ENCODE measurements at regions not wholly inside any gene's neighbourhood (a gene's known extent, or its start where the extent isn't known, plus 50 kb on each side); places are given as distances from the start of the nearest gene placed in this dataset.

GRCh38 chr9:106701611-106702010 is 161.4 kb upstream of the ZNF462 start:
- intact Hi-C loops (cut with DNase I, micrococcal nuclease): no loop called here
- no peak overlapping the region for H3K4me3 Mint-ChIP-seq
- ChIA-PET CTCF (no interaction called here), POLR2A (no interaction called here)
- H3K4me1 Mint-ChIP-seq: no peaks in the 10 kb centered on the region
- ATAC-seq (no peak), DNase-seq (no peak)
- no peaks in the 10 kb centered on the region for H3K36me3 Mint-ChIP-seq (ENCODE audit: low read depth)
- H3K9me3 Mint-ChIP-seq (ENCODE audit: low read depth): peaks cover 4% of the 10 kb centered on the region
- H3K27me3 Mint-ChIP-seq: no peaks in the 10 kb centered on the region
- H3K27ac Mint-ChIP-seq: no peak overlapping the region

GRCh38 chr9:106704056-106704615 is 158.8 kb upstream of the ZNF462 start:
- intact Hi-C loops (cut with DNase I, micrococcal nuclease): no loop called here
- ATAC-seq: no peak
- no peak overlapping the region for H3K4me3 Mint-ChIP-seq
- H3K27me3 Mint-ChIP-seq: no peaks in the 10 kb centered on the region
- DNase-seq: no peak
- H3K36me3 Mint-ChIP-seq (ENCODE audit: low read depth): no peaks in the 10 kb centered on the region
- POLR2A ChIA-PET: no interaction called here
- peaks cover 4% of the 10 kb centered on the region for H3K9me3 Mint-ChIP-seq (ENCODE audit: low read depth)
- no peaks in the 10 kb centered on the region for H3K4me1 Mint-ChIP-seq
- no peak overlapping the region for H3K27ac Mint-ChIP-seq
- CTCF ChIA-PET: interaction anchor here (0.7 kb wide), 1 partner anchor 50 kb away, joined by 3 read pairs; no protein-coding TSS in a partner anchor

GRCh38 chr9:106707291-106707690 is 155.7 kb upstream of the ZNF462 start:
- CTCF ChIA-PET: no interaction called here
- no peaks in the 10 kb centered on the region for H3K4me1 Mint-ChIP-seq
- H3K4me3 Mint-ChIP-seq: no peak overlapping the region
- no peak for DNase-seq
- intact Hi-C loops (cut with DNase I, micrococcal nuclease): no loop called here
- POLR2A ChIA-PET: no interaction called here
- H3K27me3 Mint-ChIP-seq: no peaks in the 10 kb centered on the region
- no peak overlapping the region for H3K27ac Mint-ChIP-seq
- H3K36me3 Mint-ChIP-seq (ENCODE audit: low read depth): no peaks in the 10 kb centered on the region
- peaks cover 4% of the 10 kb centered on the region for H3K9me3 Mint-ChIP-seq (ENCODE audit: low read depth)
- ATAC-seq: no peak

- H3K27me3 Mint-ChIP-seq: no peaks in the 10 kb centered on the region
- H3K4me1 Mint-ChIP-seq: no peaks in the 10 kb centered on the region
- ChIA-PET CTCF (no interaction called here), POLR2A (no interaction called here)
- peaks cover 4% of the 10 kb centered on the region for H3K9me3 Mint-ChIP-seq (ENCODE audit: low read depth)
- DNase-seq: no peak
- H3K27ac Mint-ChIP-seq: no peak overlapping the region
- intact Hi-C loops (cut with DNase I, micrococcal nuclease): no loop called here
- H3K36me3 Mint-ChIP-seq (ENCODE audit: low read depth): no peaks in the 10 kb centered on the region
- no peak overlapping the region for H3K4me3 Mint-ChIP-seq
- no peak for ATAC-seq
Observed at GRCh38 chr9:106707738-106708474, 155.1 kb upstream of the ZNF462 start.

GRCh38 chr9:106708475-106709146 is 154.4 kb upstream of the ZNF462 start:
- Mint-ChIP-seq H3K4me3 (no peak overlapping the region), H3K9me3 (ENCODE audit: low read depth) (peaks cover 4% of the 10 kb centered on the region), H3K4me1 (no peaks in the 10 kb centered on the region), H3K36me3 (ENCODE audit: low read depth) (no peaks in the 10 kb centered on the region), H3K27ac (no peak overlapping the region), H3K27me3 (no peaks in the 10 kb centered on the region)
- POLR2A ChIA-PET: no interaction called here
- ATAC-seq (no peak), DNase-seq (no peak)
- CTCF ChIA-PET: no interaction called here
- intact Hi-C loops (cut with DNase I, micrococcal nuclease): no loop called here

GRCh38 chr9:106712279-106712678 is 150.7 kb upstream of the ZNF462 start:
- H3K27me3 Mint-ChIP-seq: no peaks in the 10 kb centered on the region
- no peaks in the 10 kb centered on the region for H3K4me1 Mint-ChIP-seq
- H3K9me3 Mint-ChIP-seq (ENCODE audit: low read depth): no peaks in the 10 kb centered on the region
- no peak overlapping the region for H3K27ac Mint-ChIP-seq
- DNase-seq (no peak), ATAC-seq (no peak)
- intact Hi-C loops (cut with DNase I, micrococcal nuclease): no loop called here
- no peak overlapping the region for H3K4me3 Mint-ChIP-seq
- CTCF ChIA-PET: no interaction called here
- no peaks in the 10 kb centered on the region for H3K36me3 Mint-ChIP-seq (ENCODE audit: low read depth)
- POLR2A ChIA-PET: no interaction called here

GRCh38 chr9:106713206-106713605 is 149.8 kb upstream of the ZNF462 start:
- ATAC-seq (no peak), DNase-seq (no peak)
- Mint-ChIP-seq H3K9me3 (ENCODE audit: low read depth) (no peaks in the 10 kb centered on the region), H3K4me3 (no peak overlapping the region), H3K27me3 (no peaks in the 10 kb centered on the region), H3K27ac (no peak overlapping the region), H3K4me1 (no peaks in the 10 kb centered on the region), H3K36me3 (ENCODE audit: low read depth) (no peaks in the 10 kb centered on the region)
- intact Hi-C loops (cut with DNase I, micrococcal nuclease): no loop called here
- CTCF ChIA-PET: no interaction called here
- POLR2A ChIA-PET: no interaction called here

- no peak overlapping the region for H3K4me3 Mint-ChIP-seq
- H3K9me3 Mint-ChIP-seq (ENCODE audit: low read depth): no peaks in the 10 kb centered on the region
- no peak overlapping the region for H3K27ac Mint-ChIP-seq
- H3K27me3 Mint-ChIP-seq: peaks cover 2% of the 10 kb centered on the region
- H3K36me3 Mint-ChIP-seq (ENCODE audit: low read depth): no peaks in the 10 kb centered on the region
- ATAC-seq (no peak), DNase-seq (no peak)
- ChIA-PET CTCF (no interaction called here), POLR2A (no interaction called here)
- no peaks in the 10 kb centered on the region for H3K4me1 Mint-ChIP-seq
- intact Hi-C loops (cut with DNase I, micrococcal nuclease): no loop called here
Observed at GRCh38 chr9:106716820-106717219, 146.1 kb upstream of the ZNF462 start.

- CTCF ChIA-PET: no interaction called here
Observed at GRCh38 chr9:106717686-106718085, 145.3 kb upstream of the ZNF462 start.

GRCh38 chr9:106718936-106719335 is 144.0 kb upstream of the ZNF462 start:
- POLR2A ChIA-PET: no interaction called here
- Mint-ChIP-seq H3K36me3 (ENCODE audit: low read depth) (no peaks in the 10 kb centered on the region), H3K27ac (no peak overlapping the region), H3K27me3 (peaks cover 3% of the 10 kb centered on the region), H3K9me3 (ENCODE audit: low read depth) (no peaks in the 10 kb centered on the region), H3K4me1 (no peaks in the 10 kb centered on the region), H3K4me3 (no peak overlapping the region)
- no peak for ATAC-seq
- DNase-seq: no peak
- intact Hi-C loops (cut with DNase I, micrococcal nuclease): no loop called here
- CTCF ChIA-PET: no interaction called here

More at GRCh38 chr9:106717686-106718085, 145.3 kb upstream of the ZNF462 start:
- POLR2A ChIA-PET: no interaction called here
- Mint-ChIP-seq H3K4me1 (no peaks in the 10 kb centered on the region), H3K36me3 (ENCODE audit: low read depth) (no peaks in the 10 kb centered on the region), H3K9me3 (ENCODE audit: low read depth) (no peaks in the 10 kb centered on the region), H3K27ac (no peak overlapping the region), H3K4me3 (no peak overlapping the region), H3K27me3 (peaks cover 3% of the 10 kb centered on the region)
- intact Hi-C loops (cut with DNase I, micrococcal nuclease): no loop called here
- DNase-seq (no peak), ATAC-seq (no peak)

GRCh38 chr9:106722051-106722753 is 140.8 kb upstream of the ZNF462 start:
- ATAC-seq (no peak), DNase-seq (no peak)
- POLR2A ChIA-PET: no interaction called here
- H3K4me3 Mint-ChIP-seq: no peak overlapping the region
- no peaks in the 10 kb centered on the region for H3K9me3 Mint-ChIP-seq (ENCODE audit: low read depth)
- intact Hi-C loops (cut with DNase I, micrococcal nuclease): no loop called here
- peaks cover 3% of the 10 kb centered on the region for H3K27me3 Mint-ChIP-seq
- H3K36me3 Mint-ChIP-seq (ENCODE audit: low read depth): no peaks in the 10 kb centered on the region
- no peaks in the 10 kb centered on the region for H3K4me1 Mint-ChIP-seq
- CTCF ChIA-PET: no interaction called here
- H3K27ac Mint-ChIP-seq: no peak overlapping the region

- Mint-ChIP-seq H3K36me3 (ENCODE audit: low read depth) (no peaks in the 10 kb centered on the region), H3K27ac (no peak overlapping the region), H3K4me3 (no peak overlapping the region), H3K9me3 (ENCODE audit: low read depth) (no peaks in the 10 kb centered on the region), H3K27me3 (peaks cover 3% of the 10 kb centered on the region), H3K4me1 (no peaks in the 10 kb centered on the region)
- ChIA-PET CTCF (no interaction called here), POLR2A (no interaction called here)
- intact Hi-C loops (cut with DNase I, micrococcal nuclease): no loop called here
- DNase-seq (no peak), ATAC-seq (no peak)
Observed at GRCh38 chr9:106723926-106724325, 139.0 kb upstream of the ZNF462 start.
